Loucy (cell line): ENCODE measurements at regions not wholly inside any gene's neighbourhood (a gene's known extent, or its start where the extent isn't known, plus 50 kb on each side); places are given as distances from the start of the nearest gene placed in this dataset.

Experiments
- CTCF ChIP-seq: fragments of 200-600 bp; sonication (generic); conservative IDR thresholded peaks from 2 replicates; pipeline ENCODE4 v1.5.1; 2014; ENCODE audit warnings: mild to moderate bottlenecking, antibody characterized with exemption, low read length
- EZH2phosphoT487 ChIP-seq: fragments of 200-600 bp; IDR thresholded peaks from 2 replicates; pipeline ENCODE4 v1.6.1; 2018; ENCODE audit warnings: antibody characterized with exemption, mild to moderate bottlenecking, moderate library complexity, borderline replicate concordance

GRCh38 chr10:78359640-78360091 lies 326.0 kb downstream of the RPS24 start:
- no peak for TF ChIP-seq CTCF
- no peak for TF ChIP-seq EZH2phosphoT487
